Vagina (tissue), 2 donors: ENCODE measurements at regions not wholly inside any gene's neighbourhood (a gene's known extent, or its start where the extent isn't known, plus 50 kb on each side); places are given as distances from the start of the nearest gene placed in this dataset.

Experiments used
- DNase-seq, 2 donors: peaks; one replicate each; pipeline ENCODE4 v3.0.0-alpha.2; 2017; ENCODE audit errors: extremely low spot score in 2 of 2
- H3K27ac ChIP-seq: fragments of 200-600 bp; sonication (generic); one replicate; pipeline ENCODE4 v1.5.1; 2019
- H3K27me3 ChIP-seq: fragments of 200-600 bp; sonication (generic); one replicate; pipeline ENCODE4 v1.5.1; 2019
- H3K36me3 ChIP-seq, 2 donors: fragments of 200-600 bp; sonication (generic); one replicate each; pipeline ENCODE4 v1.5.1; 2017 to 2019
- H3K4me1 ChIP-seq: fragments of 200-600 bp; sonication (generic); one replicate; pipeline ENCODE4 v1.5.1; 2019
- H3K4me3 ChIP-seq, 2 donors: fragments of 200-600 bp; sonication (generic); 1 replicate in 1 of 2; 2 replicates in 1 of 2; pipeline ENCODE4 v1.5.1; 2016 to 2019
- H3K9me3 ChIP-seq: fragments of 200-600 bp; sonication (generic); one replicate; pipeline ENCODE4 v1.5.1; 2019
- CTCF ChIP-seq, 3 experiments: fragments of 450-650 bp in 2 of 3; fragments of 200-600 bp in 1 of 3; sonication (generic) in 1 of 3; IDR thresholded peaks; one replicate each; pipeline ENCODE4 v1.5.1; 2017 to 2019; ENCODE audit warnings: antibody characterized with exemption in 3 of 3, mild to moderate bottlenecking in 2 of 3, moderate library complexity in 2 of 3
- POLR2A ChIP-seq, 2 donors: fragments of 450-650 bp; IDR thresholded peaks; one replicate each; pipeline ENCODE4 v1.6.1; 2017; ENCODE audit warnings: antibody characterized with exemption in 2 of 2, mild to moderate bottlenecking in 2 of 2, moderate library complexity in 2 of 2
- POLR2AphosphoS5 ChIP-seq, 2 donors: sonication (generic); formaldehyde crosslinking; IDR thresholded peaks; one replicate each; pipeline ENCODE4 v1.9.0; 2017; ENCODE audit warnings: antibody characterized with exemption in 2 of 2, mild to moderate bottlenecking in 2 of 2, low read depth in 1 of 2; ENCODE audit not compliant: insufficient read depth in 1 of 2
- intact Hi-C: fragments of 100-400 bp; cut with DNase I; formaldehyde crosslinking; loops from one replicate; pipeline ENCODE4 v1.15.1; 2023

GRCh38 chr5:148937239-148937638 is 110.8 kb downstream of the ADRB2 start:
- intact Hi-C loops: no loop called here
- Histone ChIP-seq H3K4me3 (no peak overlapping the region), H3K4me1 (peaks cover 9% of the 10 kb centered on the region), H3K27ac (no peak overlapping the region), H3K9me3 (no peaks in the 10 kb centered on the region), H3K36me3 (no peaks in the 10 kb centered on the region), H3K27me3 (no peaks in the 10 kb centered on the region)
- TF ChIP-seq CTCF (IDR thresholded peaks at IDR 0.05): no peak
- TF ChIP-seq POLR2AphosphoS5 (IDR thresholded peaks at IDR 0.05; ENCODE audit: insufficient read depth in 1 of 2, low read depth in 1 of 2): no peak
- TF ChIP-seq POLR2A (IDR thresholded peaks at IDR 0.05): no peak
- DNase-seq: no peak

GRCh38 chr5:148937830-148938521 is 111.6 kb downstream of the ADRB2 start:
- Histone ChIP-seq H3K9me3 (no peaks in the 10 kb centered on the region), H3K36me3 (no peaks in the 10 kb centered on the region), H3K27ac (no peak overlapping the region), H3K4me1 (peaks cover 9% of the 10 kb centered on the region), H3K27me3 (no peaks in the 10 kb centered on the region), H3K4me3 (no peak overlapping the region)
- DNase-seq: no peak
- no peak for TF ChIP-seq CTCF (IDR thresholded peaks at IDR 0.05)
- TF ChIP-seq POLR2AphosphoS5 (IDR thresholded peaks at IDR 0.05; ENCODE audit: insufficient read depth in 1 of 2, low read depth in 1 of 2): no peak
- no peak for TF ChIP-seq POLR2A (IDR thresholded peaks at IDR 0.05)
- intact Hi-C loops: no loop called here

DNA sequence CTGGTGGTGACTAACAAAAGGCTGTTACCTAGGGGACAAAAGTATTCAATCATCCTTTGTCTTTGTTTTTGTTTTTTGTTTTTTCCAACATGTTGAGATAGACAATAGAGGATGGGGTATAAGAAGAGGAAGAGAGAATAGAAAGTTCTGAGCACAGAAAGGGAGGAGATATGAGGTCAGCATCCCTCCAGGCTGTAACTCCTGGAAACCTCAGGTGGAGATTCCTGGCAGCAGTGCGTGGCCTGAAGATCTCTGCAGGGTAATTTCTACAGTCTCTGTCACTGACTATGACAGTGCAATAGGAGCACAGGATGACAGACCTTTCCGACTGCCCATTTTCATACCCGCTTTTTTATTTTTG is 112.1 kb downstream of the ADRB2 start:
- peaks cover 9% of the 10 kb centered on the region for H3K4me1 ChIP-seq
- DNase-seq: no peak
- intact Hi-C loops: no loop called here

GRCh38 chr5:148939676-148940075 is 113.3 kb downstream of the ADRB2 start:
- H3K4me3 ChIP-seq: no peak overlapping the region
- DNase-seq: no peak
- no peaks in the 10 kb centered on the region for H3K36me3 ChIP-seq
- H3K4me1 ChIP-seq: peaks cover 9% of the 10 kb centered on the region
- intact Hi-C loops: no loop called here
- no peak overlapping the region for H3K27ac ChIP-seq
- no peak for TF ChIP-seq POLR2A (IDR thresholded peaks at IDR 0.05)
- TF ChIP-seq CTCF (IDR thresholded peaks at IDR 0.05): no peak
- TF ChIP-seq POLR2AphosphoS5 (IDR thresholded peaks at IDR 0.05; ENCODE audit: insufficient read depth in 1 of 2, low read depth in 1 of 2): no peak
- H3K9me3 ChIP-seq: no peaks in the 10 kb centered on the region
- H3K27me3 ChIP-seq: no peaks in the 10 kb centered on the region

More for the DNA sequence above, 112.1 kb downstream of the ADRB2 start:
- H3K27ac ChIP-seq: no peak overlapping the region
- H3K36me3 ChIP-seq: no peaks in the 10 kb centered on the region
- no peak overlapping the region for H3K4me3 ChIP-seq
- no peaks in the 10 kb centered on the region for H3K9me3 ChIP-seq
- H3K27me3 ChIP-seq: no peaks in the 10 kb centered on the region
- TF ChIP-seq CTCF (IDR thresholded peaks at IDR 0.05) (no peak), POLR2A (IDR thresholded peaks at IDR 0.05) (no peak), POLR2AphosphoS5 (IDR thresholded peaks at IDR 0.05; ENCODE audit: insufficient read depth in 1 of 2, low read depth in 1 of 2) (no peak)

DNA sequence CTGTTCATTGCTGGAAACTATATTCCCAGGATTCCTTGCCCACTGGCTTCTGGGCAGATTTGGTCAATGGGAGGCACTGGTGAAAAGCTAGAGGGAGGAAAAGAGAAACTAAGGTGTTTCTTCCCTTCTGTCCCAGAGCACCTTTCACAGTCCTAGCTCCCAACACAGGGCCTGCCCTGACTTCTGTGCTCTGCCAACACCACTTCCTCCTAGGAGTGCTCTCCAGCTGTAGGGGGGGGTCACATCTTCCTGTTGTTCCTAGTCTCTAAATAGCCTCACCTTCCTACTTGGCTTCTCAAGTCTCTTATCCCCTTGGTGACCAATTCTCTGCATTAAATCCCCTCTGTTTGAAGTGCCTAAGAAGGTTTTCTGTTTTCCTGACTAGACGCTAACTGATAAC is 115.4 kb downstream of the ADRB2 start:
- Histone ChIP-seq H3K27me3 (no peaks in the 10 kb centered on the region), H3K4me3 (no peak overlapping the region), H3K27ac (no peak overlapping the region), H3K4me1 (peaks cover 9% of the 10 kb centered on the region), H3K9me3 (no peaks in the 10 kb centered on the region), H3K36me3 (no peaks in the 10 kb centered on the region)
- no peak for DNase-seq
- TF ChIP-seq POLR2A (IDR thresholded peaks at IDR 0.05) (no peak), CTCF (IDR thresholded peaks at IDR 0.05) (no peak), POLR2AphosphoS5 (IDR thresholded peaks at IDR 0.05; ENCODE audit: insufficient read depth in 1 of 2, low read depth in 1 of 2) (no peak)
- intact Hi-C loops: no loop called here
